GM19043 (cell line): ENCODE measurements at regions not wholly inside any gene's neighbourhood (a gene's known extent, or its start where the extent isn't known, plus 50 kb on each side); places are given as distances from the start of the nearest gene placed in this dataset.
"Not testable (repeated sequence)": the region's sequence is repeated elsewhere in the genome, so short reads cannot be mapped to it uniquely, and the experiment has no call there.

Experiments
- ATAC-seq: cut with Tn5 transposase; IDR thresholded peaks from one replicate; pipeline ENCODE4 v1.9.1; 2021; ENCODE audit warnings: low read depth; ENCODE audit not compliant: unreplicated experiment

GRCh38 chr9:19913151-19913550, 124.3 kb upstream of the SLC24A2 start:
- ATAC-seq = no peak

GRCh38 chr9:19903076-19903475, 114.2 kb upstream of the SLC24A2 start:
- ATAC-seq = no peak

DNA sequence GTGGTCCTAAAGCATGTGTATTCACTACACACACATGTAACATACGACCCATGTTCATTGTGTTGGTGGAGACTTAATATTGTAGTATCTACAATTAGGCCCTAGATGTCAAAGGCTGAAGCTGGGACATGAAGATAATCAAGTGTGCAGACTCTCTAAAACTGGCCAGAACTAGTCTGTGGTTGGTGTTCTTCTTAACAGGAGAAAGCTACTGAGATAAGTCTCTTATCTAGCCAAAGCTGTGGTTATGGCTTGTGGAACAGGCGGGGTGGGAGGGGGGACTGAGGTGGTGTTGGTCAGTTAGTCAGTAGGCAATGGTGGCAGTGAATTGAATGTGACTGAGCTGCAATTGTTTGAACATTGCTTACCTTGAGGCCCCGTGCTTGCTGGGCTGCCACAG, 112.7 kb upstream of the SLC24A2 start:
- no peak for ATAC-seq

DNA sequence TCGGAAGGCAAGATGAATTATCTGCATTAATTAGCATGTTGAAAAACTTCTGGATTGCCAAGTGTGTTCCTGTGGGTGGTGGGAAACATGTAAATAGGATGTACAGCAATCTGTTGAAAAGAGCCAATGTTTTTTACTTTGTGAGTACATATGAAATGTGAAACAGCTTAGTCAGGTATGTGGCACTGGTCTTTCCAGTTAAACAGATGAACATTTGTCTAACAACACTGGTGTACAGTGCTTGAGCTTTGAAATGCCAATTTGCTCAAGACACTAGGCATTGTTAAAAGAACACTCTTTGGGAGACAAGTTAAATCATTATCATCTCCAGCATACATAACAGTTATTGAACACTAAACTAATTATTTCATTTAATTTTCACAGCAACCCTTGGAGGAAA, 107.3 kb upstream of the SLC24A2 start:
- ATAC-seq = no peak

GRCh38 chr9:19895578-19895977, 106.7 kb upstream of the SLC24A2 start:
- ATAC-seq = not testable (repeated sequence)

- ATAC-seq = no peak
Measured at GRCh38 chr9:19895006-19895405, 106.2 kb upstream of the SLC24A2 start.

DNA sequence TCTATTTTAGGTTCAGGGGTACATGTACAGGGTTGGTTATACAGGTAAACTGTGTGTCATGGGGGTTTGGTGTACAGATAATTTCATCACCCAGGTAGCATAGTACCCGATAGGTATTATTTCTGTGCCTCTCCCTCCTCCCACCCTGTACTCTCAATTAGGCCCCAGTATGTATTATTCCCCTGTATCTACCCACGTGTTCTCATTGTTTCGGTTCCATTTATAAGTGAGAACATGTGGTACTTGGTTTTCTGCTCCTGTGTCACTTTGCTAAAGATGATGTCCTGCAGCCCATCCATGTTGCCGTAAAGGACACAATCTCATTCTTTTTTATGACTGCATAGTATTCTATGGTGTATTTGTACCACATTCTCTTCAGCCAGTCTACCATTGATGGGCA, 96.8 kb upstream of the SLC24A2 start:
- ATAC-seq = no peak

GRCh38 chr9:19879062-19879461, 90.2 kb upstream of the SLC24A2 start:
- no peak for ATAC-seq

GRCh38 chr9:19876569-19877316, 87.9 kb upstream of the SLC24A2 start:
- no peak for ATAC-seq

DNA sequence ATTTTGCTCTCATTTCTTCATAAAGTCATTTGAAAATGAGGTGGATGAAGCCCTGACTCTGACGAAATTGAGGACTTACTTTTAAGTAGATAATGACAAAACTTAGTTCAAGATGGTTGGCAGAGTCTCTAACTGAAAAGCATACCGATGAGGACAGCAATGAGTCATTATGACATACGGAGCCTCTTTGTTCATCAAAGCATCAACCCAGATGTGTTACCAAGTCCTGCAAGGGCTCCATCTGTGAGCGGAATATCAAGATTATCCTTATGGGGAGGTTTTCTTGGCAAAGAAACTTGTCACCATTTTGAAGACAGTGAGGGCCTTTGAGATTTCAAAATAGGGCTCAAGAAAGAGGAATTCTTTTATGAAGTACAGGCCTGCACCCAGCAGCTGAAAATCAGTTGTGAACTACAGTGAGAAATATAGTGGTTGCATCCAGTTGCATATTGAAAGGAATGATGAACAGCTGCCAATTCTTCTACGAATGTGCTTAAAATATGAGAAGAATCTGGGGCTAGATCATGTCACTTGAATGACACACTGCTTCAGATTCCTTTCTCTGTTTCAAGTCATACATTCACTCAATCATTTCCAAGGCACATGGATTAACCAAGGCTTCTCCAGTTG, 86.6 kb upstream of the SLC24A2 start:
- no peak for ATAC-seq

- not testable (repeated sequence) for ATAC-seq
Measured at GRCh38 chr9:19873188-19873587, 84.4 kb upstream of the SLC24A2 start.

GRCh38 chr9:19870988-19871387, 82.2 kb upstream of the SLC24A2 start:
- ATAC-seq = no peak

- no peak for ATAC-seq
Measured at GRCh38 chr9:19840953-19841352, 52.1 kb upstream of the SLC24A2 start.
